SU-DHL-6 (cell line): ENCODE measurements at regions not wholly inside any gene's neighbourhood (a gene's known extent, or its start where the extent isn't known, plus 50 kb on each side); places are given as distances from the start of the nearest gene placed in this dataset.

ENCODE experiments used
- H2AFZ ChIP-seq: fragments of 200-600 bp; sonication (generic); 2 replicates; pipeline ENCODE4 v1.6.1; 2014; ENCODE audit warnings: low read depth, mild to moderate bottlenecking, moderate library complexity, mixed read lengths, antibody characterized with exemption, low read length; ENCODE audit not compliant: severe bottlenecking
- H3F3A ChIP-seq: fragments of 200-600 bp; shearing (Covaris generic); 2 replicates; pipeline ENCODE4 v1.6.0; 2016; ENCODE audit warnings: antibody characterized with exemption, mild to moderate bottlenecking; ENCODE audit not compliant: insufficient read depth
- H3K27ac ChIP-seq: fragments of 200-600 bp; sonication (generic); 2 replicates; pipeline ENCODE4 v1.5.1; 2016; ENCODE audit warnings: low read depth, mild to moderate bottlenecking, low read length, moderate library complexity, mixed read lengths
- H3K27me3 ChIP-seq: fragments of 200-600 bp; sonication (generic), shearing (Covaris generic); 2 replicates; pipeline ENCODE4 v1.6.0; 2014; ENCODE audit warnings: mild to moderate bottlenecking, low read length
- H3K36me3 ChIP-seq: fragments of 200-600 bp; sonication (generic); 2 replicates; pipeline ENCODE4 v1.6.1; 2014; ENCODE audit warnings: mild to moderate bottlenecking, low read length, mixed read lengths
- H3K4me2 ChIP-seq: fragments of 300-600, 200-600 bp; shearing (Covaris generic), sonication (generic); 2 replicates; pipeline ENCODE4 v1.6.0; 2014; ENCODE audit warnings: low read length, low read depth, mild to moderate bottlenecking; ENCODE audit not compliant: poor library complexity, severe bottlenecking
- H3K4me3 ChIP-seq: fragments of 200-600 bp; sonication (generic); 2 replicates; pipeline ENCODE4 v1.5.1; 2014; ENCODE audit warnings: antibody characterized with exemption, low read length, mild to moderate bottlenecking, mixed read lengths; ENCODE audit not compliant: insufficient read depth, poor library complexity, severe bottlenecking
- H3K79me2 ChIP-seq: fragments of 200-600 bp; sonication (generic); 2 replicates; pipeline ENCODE4 v1.6.1; 2014; ENCODE audit warnings: mild to moderate bottlenecking, low read length, moderate library complexity; ENCODE audit not compliant: insufficient read depth
- H3K9ac ChIP-seq: fragments of 200-600 bp; sonication (generic); 2 replicates; pipeline ENCODE4 v1.7.0; 2014; ENCODE audit warnings: mild to moderate bottlenecking, low read length
- H3K9me2 ChIP-seq: fragments of 200-600 bp; sonication (generic); replicated peaks from 2 replicates; pipeline ENCODE4 v1.6.1; 2014; ENCODE audit warnings: low read length; ENCODE audit not compliant: insufficient read depth
- H3K9me3 ChIP-seq: fragments of 200-600 bp; sonication (generic); 2 replicates; pipeline ENCODE4 v1.6.1; 2014; ENCODE audit warnings: low read length, mixed read lengths; ENCODE audit not compliant: insufficient read depth
- H4K20me1 ChIP-seq: fragments of 200-600 bp; sonication (generic); 2 replicates; pipeline ENCODE4 v1.6.1; 2014; ENCODE audit warnings: low read depth, mild to moderate bottlenecking, antibody characterized with exemption, low read length, moderate library complexity, mixed read lengths
- EZH2phosphoT487 ChIP-seq: fragments of 200-600 bp; sonication (generic), shearing (Covaris generic); conservative IDR thresholded peaks from 2 replicates; pipeline ENCODE4 v1.6.1; 2018; ENCODE audit warnings: mild to moderate bottlenecking, antibody characterized with exemption, low read length, moderate library complexity, mixed read lengths
- TF ChIP-seq, protein P1 (sequence below): fragments of 200-600 bp; sonication (generic); IDR thresholded peaks from one replicate; pipeline ENCODE4 v1.5.1; 2017; ENCODE audit warnings: antibody characterized with exemption, mild to moderate bottlenecking, low read length, moderate library complexity; ENCODE audit not compliant: insufficient read depth, poor library complexity, severe bottlenecking

DNA sequence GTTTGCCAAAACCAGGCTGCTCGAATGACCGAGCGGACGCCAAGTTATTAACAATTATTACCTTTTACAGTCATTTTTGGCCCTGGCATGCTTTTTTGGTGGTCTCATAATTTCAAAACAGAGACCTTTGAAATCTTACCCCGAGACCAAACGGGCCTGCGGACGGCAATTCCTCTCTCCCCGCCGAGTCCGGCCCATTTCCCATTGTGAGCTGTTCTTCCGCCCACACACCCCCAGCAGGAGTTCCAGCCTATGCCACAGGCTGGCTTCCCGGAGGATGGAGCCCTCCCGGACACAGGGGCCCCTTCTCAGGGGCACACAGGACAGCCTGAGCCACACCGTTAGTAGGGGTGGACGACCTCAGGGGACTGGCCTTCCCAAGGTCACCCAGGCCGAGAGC is 130.7 kb downstream of the C16orf95 start:
- no peaks in the 10 kb centered on the region for H4K20me1 ChIP-seq
- H2AFZ ChIP-seq = no peak overlapping the region
- H3K79me2 ChIP-seq = no peaks in the 10 kb centered on the region
- no peak overlapping the region for H3K27ac ChIP-seq
- TF ChIP-seq EZH2phosphoT487 = no peak
- TF ChIP-seq, protein P1, sequence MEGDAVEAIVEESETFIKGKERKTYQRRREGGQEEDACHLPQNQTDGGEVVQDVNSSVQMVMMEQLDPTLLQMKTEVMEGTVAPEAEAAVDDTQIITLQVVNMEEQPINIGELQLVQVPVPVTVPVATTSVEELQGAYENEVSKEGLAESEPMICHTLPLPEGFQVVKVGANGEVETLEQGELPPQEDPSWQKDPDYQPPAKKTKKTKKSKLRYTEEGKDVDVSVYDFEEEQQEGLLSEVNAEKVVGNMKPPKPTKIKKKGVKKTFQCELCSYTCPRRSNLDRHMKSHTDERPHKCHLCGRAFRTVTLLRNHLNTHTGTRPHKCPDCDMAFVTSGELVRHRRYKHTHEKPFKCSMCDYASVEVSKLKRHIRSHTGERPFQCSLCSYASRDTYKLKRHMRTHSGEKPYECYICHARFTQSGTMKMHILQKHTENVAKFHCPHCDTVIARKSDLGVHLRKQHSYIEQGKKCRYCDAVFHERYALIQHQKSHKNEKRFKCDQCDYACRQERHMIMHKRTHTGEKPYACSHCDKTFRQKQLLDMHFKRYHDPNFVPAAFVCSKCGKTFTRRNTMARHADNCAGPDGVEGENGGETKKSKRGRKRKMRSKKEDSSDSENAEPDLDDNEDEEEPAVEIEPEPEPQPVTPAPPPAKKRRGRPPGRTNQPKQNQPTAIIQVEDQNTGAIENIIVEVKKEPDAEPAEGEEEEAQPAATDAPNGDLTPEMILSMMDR = no peak
- no peak overlapping the region for H3K4me3 ChIP-seq
- no peaks in the 10 kb centered on the region for H3K36me3 ChIP-seq
- no peaks in the 10 kb centered on the region for H3K9me2 ChIP-seq
- H3K4me2 ChIP-seq = no peak overlapping the region
- no peaks in the 10 kb centered on the region for H3K27me3 ChIP-seq
- H3F3A ChIP-seq = no peaks in the 10 kb centered on the region
- H3K9me3 ChIP-seq = peaks cover 17% of the 10 kb centered on the region; the same call in 1 of the 2 replicates
- no peak overlapping the region for H3K9ac ChIP-seq

DNA sequence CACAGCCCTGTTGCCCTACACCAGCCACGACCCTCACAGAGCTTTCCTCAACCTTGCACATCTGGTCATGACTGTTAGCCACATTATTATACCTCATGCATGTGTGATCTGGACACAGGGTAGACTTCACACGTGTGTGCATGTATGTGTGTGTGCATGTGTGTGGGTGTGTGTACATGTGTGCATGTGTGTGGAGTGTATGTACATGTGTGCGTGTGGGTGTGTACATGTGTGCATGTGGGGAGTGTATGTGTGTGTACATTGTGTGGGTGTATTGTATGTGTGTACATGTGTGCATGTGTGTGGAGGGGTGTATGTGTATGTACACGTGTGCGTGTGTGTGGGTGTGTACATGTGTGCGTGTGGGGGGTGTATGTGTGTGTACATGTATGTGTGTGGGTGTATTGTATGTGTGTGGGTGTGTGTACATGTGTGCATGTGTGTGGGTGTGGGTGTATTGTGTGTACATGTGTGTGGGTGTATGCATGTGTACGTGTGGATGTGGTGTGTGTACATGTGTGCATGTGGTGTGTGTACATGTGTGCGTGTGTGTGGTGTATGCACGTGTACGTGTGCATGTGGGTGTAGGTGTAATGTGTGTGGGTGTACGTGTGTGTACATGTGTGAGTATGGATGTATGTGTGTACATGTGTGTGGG is 130.2 kb downstream of the C16orf95 start:
- no peak for TF ChIP-seq EZH2phosphoT487
- TF ChIP-seq, protein P1 = no peak
- Histone ChIP-seq H3K27me3 (no peaks in the 10 kb centered on the region), H3F3A (no peaks in the 10 kb centered on the region), H3K9me2 (no peaks in the 10 kb centered on the region), H3K79me2 (no peaks in the 10 kb centered on the region), H3K27ac (no peak overlapping the region), H3K9me3 (peaks cover 17% of the 10 kb centered on the region; the same call in 1 of the 2 replicates), H3K36me3 (no peaks in the 10 kb centered on the region), H3K9ac (no peak overlapping the region), H2AFZ (no peak overlapping the region), H3K4me3 (no peak overlapping the region), H4K20me1 (no peaks in the 10 kb centered on the region), H3K4me2 (no peak overlapping the region)

DNA sequence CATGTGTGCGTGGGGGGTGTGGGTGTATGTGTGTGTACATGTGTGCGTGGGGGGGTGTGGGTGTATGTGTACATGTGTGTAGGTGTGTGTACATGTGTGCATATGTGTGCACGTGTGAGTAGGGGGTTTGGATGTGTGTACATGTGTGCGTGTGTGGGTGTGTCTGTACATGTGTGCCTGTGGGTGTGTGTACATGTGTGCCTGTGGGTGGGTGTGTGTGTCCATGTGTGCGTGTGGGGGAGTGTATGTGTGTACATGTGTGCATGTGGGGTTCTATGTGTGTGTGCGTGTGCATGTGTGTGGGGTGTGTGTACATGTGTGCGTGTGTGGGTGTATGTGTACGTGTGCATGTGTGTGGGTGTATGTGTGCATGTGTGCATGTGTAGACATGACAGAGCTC is 129.1 kb downstream of the C16orf95 start:
- Histone ChIP-seq H3K9me3 (peaks cover 17% of the 10 kb centered on the region; the same call in 1 of the 2 replicates), H3K9ac (no peak overlapping the region), H2AFZ (no peak overlapping the region), H3K79me2 (no peaks in the 10 kb centered on the region), H3K4me2 (no peak overlapping the region), H3K9me2 (no peaks in the 10 kb centered on the region), H3K4me3 (no peak overlapping the region), H3K27me3 (no peaks in the 10 kb centered on the region), H4K20me1 (no peaks in the 10 kb centered on the region), H3F3A (no peaks in the 10 kb centered on the region), H3K27ac (no peak overlapping the region), H3K36me3 (no peaks in the 10 kb centered on the region)
- no peak for TF ChIP-seq EZH2phosphoT487
- TF ChIP-seq, protein P1 = no peak
